NOMO-1 treated with DMSO at 0.1 percent for 48 hours (cell line): ENCODE measurements at regions not wholly inside any gene's neighbourhood (a gene's known extent, or its start where the extent isn't known, plus 50 kb on each side); places are given as distances from the start of the nearest gene placed in this dataset.

Experiments
- DNase-seq: peaks from one replicate; lab custom pipeline; 2025; ENCODE audit not compliant: unreplicated experiment; lab: John Stamatoyannopoulos, UW

DNA sequence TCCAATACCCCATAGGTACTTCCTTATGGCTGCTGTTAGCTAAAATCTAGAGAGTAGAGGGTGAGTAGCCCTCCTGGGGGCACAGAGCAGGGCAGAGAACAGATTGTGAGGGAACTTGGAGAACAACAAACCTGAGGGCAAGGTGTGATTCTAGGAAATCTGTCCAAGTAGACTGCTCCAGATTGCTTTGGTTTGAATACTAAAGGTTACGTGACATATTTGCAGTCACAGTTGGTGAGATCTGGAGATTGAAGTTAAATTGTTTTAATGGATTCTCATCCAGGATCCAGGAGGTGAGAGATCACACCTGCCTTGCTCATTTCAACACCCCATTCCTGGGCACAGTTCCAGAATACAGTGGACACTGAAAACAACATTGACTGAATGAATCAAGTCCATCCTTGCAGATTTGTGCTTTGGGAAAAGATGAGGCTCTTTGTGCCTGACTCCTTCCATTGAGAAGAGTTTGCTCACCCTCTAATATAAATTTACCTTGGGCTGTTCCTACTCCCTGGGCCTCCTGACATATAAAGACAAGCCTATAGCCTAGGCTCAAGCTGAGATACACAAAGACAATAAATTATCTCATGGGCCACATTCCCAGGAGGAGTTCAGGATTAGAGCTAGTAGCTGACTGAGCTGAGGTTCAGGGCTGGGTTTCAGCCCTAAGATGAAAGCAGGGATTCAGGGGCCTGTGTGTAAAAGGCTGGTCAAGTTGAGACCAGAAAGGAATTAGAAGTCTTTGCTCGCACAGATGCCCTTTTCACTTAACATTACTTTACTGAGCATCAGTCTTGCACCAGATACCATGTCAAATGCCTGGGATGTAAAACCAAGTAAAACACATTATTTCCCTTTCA lies 400.9 kb upstream of the MCTP2 start:
- DNase-seq, result no peak

- DNase-seq, result peak; percentile 31
Observed at GRCh38 chr15:93829115-93829870, 402.1 kb upstream of the MCTP2 start.

DNA sequence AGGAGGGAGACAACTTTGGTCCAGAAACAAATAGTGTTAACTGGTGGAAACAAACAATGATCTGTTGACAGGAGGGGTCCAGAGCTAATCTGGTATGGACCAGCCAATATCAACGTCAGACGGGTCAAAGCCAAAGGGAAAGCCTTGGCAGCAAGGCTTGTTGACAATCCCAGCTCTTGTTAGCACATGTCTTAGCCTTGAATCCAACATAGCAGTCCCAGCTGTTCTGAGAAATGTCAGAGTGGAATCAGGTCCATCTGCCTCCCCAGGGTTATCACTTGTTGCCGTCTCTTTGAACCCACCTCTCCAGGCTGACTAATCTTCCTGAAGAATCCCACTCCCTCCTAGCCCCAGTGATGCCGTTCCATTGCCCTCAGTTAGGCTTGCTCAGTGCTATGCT lies 404.6 kb upstream of the MCTP2 start:
- no peak for DNase-seq

GRCh38 chr15:93826293-93826692 lies 405.1 kb upstream of the MCTP2 start:
- DNase-seq, result no peak

- no peak for DNase-seq
Observed at GRCh38 chr15:93825682-93826081, 405.7 kb upstream of the MCTP2 start.

- DNase-seq, result no peak
Observed at GRCh38 chr15:93823971-93824913, 407.1 kb upstream of the MCTP2 start.

DNA sequence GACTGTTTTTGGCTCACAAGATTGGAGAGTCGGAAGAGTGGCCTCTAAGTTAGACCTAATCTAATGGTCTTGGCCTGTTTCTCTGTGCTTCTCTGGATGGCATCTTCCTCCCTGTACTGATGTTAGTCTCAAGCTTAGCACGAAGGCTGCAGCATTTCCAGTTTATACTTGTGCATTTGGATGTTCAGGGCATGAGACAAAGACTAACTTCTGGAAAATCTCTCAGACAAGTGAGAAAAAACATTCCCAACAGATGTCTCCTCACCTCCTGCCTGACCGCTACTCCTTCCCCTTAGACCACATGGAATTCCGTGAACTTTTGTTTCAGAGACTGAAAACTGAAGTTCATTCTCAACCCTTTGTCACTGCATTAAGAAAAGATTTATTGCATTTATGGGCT lies 410.8 kb upstream of the MCTP2 start:
- DNase-seq, result no peak

DNA sequence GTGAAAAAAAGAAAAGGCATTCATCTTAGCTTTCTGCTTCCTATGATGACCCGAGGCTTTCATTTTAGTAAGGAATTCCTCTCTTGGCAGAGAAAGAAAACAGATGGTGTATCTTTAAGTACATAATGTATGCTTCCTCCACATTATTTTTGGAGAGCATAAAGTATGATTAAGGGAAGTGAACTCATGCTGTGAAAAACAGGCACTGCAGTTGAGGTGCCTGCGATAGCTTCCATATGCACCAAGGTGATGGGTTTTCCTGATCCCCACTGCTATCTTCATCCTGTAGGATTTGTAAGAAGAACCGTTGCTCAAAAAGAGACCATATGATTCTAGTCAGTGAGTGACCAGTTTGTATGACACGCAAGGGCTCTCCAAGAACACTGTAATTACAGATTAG lies 411.5 kb upstream of the MCTP2 start:
- DNase-seq, result no peak

DNA sequence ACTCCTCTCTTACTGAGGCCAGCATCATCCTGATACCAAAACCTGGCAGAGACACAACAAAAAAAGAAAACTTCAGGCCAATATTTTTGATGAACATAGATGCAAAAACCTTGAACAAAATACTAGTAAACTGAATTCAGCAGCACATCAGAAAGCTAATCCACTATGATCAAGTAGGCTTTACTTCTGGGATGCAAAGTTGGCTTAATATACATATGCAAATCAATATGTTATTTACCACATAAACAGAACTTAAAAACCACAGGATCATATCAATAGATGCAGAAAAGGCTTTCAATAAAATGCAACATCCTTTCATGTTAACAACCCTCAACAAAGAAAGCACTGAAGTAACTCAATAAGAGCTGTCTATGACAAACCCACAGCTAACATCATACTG lies 414.5 kb upstream of the MCTP2 start:
- DNase-seq, result no peak

- no peak for DNase-seq
Observed at GRCh38 chr15:93811305-93811704, 420.1 kb upstream of the MCTP2 start.

DNA sequence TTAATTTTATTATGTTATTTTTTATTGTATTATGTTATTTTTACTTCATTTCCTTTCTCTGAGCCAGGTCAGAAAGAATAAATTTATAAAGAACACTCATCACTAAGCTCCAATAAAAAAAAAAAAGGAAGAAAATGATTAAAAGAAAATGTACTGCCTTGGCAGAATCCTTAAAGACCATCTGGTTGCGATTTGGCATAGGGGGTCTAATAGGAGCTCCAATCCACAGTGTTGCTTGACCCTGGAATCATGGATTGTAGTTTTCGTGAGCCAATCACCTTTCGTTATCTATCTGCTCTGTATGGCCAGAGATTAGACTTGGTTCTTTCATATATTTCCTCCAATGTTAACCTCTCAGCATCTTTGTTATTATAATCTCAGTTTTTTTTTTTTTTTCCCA lies 421.8 kb upstream of the MCTP2 start:
- no peak for DNase-seq

DNA sequence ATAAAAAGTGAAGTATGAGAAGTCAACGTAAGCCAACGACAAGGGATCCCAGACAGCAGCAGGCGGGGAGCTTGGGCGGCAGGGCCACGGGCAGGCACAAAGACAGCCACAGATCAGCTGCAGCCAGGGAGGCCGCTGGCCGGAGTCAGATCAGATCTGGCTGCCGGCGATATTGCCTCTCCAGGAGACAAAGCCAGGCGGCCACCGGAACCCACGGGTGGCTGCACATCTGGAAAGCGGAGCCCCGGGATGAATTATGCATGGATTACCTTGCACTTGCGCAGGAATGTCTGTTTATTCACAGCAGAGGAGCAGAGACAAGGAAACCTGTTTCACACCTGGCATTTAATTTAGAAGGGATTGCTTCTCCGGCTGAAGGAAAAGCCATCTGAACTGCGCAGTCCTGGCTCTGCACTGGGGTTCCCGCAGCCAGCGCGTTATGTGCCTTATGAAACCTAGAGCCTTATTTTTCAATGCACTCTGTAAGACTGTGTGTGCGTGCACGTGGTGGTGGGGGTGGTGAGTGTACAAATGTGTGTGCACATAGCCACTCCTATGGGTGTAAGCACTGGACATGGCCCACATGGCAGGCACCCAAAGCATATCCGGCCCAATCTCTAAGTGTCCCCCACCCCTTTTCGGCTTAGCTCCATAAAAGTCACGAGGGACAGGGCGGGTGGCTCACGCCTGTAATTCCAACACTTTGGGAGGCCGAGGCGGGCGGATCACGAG lies 427.8 kb upstream of the MCTP2 start:
- no peak for DNase-seq

DNA sequence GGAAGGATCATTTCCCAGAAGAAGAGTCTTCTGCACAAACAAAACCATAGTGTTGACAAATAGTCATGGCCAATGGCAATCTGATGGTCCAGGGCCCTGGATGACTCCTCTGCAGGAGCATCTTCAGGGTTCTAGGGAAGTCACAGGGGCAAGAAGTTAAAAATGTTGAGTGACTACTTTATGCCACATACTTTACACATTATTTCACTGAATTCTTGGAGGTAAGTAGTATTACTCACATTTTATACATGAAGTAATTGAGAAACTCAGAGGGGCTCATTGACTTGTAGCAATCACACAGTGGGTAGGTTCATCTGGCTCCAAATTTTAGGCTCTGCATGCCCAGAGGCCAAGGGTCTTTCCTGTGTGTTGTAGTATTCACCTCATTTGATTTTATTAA lies 430.2 kb upstream of the MCTP2 start:
- DNase-seq, result no peak

DNA sequence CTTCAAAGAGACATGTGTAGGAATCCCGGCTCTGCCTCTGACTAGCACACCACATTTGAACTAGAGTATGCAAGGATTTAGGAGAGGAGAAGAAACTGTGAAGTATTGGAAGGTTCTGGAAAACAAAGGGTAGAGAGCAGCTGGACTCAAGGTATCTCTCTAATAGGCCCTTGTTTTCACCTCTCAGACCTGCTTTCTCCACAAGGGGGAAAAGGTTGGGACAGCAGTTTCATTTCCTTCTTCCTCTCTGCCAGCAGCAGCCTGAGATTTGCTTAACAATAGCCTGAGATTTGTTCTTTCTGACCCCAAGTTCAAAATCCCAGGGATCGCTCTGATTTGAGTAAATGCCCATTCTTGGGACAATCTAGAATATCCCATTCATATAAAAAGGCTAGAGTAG lies 430.6 kb upstream of the MCTP2 start:
- peak; percentile 18 for DNase-seq

DNA sequence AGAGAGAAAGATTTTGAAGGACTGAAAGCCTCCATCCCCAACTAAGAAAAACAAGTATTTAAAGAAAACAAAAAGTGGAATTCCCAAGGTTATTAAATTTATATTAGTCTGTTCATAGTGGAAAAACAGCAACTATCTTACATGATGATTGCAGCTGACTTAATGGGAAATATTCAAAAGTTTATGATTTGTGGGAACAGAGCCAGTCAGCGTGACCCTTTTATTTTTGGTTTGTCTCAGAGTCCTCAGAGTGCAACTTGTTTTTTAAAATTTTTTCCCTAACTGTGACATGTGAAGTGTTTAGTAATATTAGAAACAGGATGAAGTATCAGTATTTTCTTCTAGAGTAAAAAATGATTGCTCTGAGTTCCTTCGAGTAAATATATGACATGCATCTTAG lies 441.9 kb upstream of the MCTP2 start:
- no peak for DNase-seq

- DNase-seq, result no peak
Observed at GRCh38 chr15:93780073-93780472, 451.3 kb upstream of the MCTP2 start.

DNA sequence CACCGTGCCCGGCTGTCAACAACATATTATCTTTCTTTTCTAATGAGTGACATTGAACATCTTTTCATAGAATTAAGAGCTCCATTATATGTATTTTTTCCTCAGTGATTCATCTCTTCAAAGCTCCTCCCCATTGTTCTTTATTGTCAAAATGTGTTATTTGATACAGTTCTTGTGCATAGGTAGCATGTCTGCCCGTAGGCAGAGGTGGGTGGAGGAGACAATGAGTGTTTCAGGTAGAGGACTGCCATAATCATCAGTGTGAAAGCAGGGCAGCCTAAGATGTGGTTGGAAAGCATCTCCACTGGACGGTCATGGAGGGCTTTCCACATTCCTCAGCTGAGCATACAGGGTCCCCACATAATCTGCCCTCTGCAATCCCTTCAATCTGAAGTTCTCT lies 452.0 kb upstream of the MCTP2 start:
- DNase-seq, result no peak

DNA sequence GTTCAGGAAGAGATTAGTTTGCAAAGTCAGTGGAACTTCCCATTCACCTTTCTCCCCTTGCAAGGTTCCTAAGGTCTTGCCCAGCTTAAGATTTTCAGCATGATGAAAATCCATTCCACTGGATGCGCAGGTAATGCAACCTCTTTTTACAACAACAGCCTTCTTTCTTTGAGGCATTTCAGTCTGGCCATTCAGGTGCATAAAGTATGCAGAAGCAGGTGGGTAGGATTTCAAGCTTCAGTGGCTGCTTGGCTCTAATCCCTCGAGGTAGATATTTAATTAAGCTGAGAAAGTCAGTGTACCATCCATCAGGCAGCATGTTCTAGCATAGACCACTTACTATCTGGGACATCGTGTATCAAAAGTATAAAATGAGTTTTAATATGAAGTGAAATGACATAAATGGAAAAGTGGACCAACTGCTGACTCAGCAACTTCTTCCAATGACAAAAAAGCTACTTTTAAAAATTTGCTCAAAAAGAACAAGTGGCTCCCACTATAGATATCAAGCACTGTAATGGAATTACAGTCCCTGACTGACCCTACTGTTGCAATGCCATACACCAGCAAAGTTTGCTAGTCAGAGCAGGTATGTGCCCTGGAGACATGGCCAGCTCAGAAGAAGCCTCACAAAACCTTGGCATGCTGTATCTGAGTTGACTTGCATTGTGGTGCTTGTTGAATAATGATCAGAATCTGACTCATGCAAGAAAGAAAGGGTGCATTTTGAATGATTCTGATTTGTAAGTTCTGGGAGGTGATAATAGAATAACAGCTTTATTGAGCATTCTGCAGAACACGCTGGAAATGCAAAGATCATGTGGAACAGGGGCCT lies 459.9 kb upstream of the MCTP2 start:
- DNase-seq, result no peak

DNA sequence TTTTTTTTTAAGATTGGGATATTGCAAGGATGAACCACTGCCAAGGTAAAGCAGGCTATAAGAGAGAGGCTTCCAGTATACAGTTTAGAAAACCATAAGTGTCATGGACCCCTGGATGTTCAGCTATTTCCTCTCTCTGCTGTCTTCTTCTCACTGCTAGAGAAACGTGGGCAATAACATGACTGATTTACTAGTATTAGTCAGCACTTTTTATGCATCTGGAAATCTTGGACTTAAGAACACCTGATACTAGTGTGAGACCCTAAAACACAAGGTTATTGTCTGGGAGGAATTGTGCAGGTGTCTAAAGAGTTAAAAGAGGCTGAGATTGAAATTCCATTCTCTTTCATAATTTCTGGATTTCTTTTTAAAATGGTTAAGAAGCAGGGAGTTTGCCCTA lies 460.6 kb upstream of the MCTP2 start:
- DNase-seq, result no peak

- DNase-seq, result no peak
Observed at GRCh38 chr15:93762036-93762435, 469.3 kb upstream of the MCTP2 start.
